HG02840 (cell line): ENCODE measurements at regions not wholly inside any gene's neighbourhood (a gene's known extent, or its start where the extent isn't known, plus 50 kb on each side); places are given as distances from the start of the nearest gene placed in this dataset.

Experiments used
- ATAC-seq: cut with Tn5 transposase; IDR thresholded peaks from one replicate; pipeline ENCODE4 v1.9.1; 2021; ENCODE audit warnings: mild to moderate bottlenecking, moderate library complexity, moderate number of reproducible peaks; ENCODE audit not compliant: unreplicated experiment, low FRiP score

DNA sequence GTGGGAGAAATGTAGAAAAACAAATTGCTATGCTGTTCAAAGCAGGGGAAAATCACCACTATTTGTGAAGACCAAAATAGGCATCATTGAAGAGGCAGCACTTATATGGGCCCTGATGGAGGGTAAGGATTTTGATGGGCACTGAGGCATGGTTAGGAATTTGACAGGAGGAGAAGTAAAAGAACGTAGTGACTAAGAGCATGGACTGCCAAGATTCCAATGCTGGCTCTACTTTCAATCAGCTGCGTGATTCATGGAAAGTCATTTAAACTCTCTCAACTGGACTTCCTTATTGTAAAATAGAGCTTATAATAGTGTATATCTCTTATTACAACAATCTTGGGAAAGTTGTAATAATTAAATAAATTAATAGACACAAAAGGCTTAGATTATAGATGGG lies 267.7 kb upstream of the G2E3 start:
- ATAC-seq = no peak

DNA sequence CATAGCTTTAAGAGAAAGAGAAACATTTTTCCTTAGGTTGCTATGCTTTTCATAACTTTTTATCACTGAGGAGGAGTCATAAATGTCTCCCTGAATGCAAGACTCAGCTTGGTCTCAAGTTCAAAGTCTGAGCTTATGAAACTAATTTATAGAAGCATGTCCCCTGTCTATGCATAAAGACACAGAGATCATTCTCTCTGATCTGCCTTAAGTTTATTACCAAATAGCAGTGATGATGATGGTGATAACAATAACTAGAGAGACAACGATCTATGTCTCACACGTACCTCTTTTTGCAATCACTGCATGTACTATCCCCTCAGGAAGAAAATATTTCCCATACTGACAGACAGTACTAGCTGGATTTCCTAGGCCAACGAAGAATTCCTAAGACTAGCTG lies 266.4 kb upstream of the G2E3 start:
- ATAC-seq = no peak

DNA sequence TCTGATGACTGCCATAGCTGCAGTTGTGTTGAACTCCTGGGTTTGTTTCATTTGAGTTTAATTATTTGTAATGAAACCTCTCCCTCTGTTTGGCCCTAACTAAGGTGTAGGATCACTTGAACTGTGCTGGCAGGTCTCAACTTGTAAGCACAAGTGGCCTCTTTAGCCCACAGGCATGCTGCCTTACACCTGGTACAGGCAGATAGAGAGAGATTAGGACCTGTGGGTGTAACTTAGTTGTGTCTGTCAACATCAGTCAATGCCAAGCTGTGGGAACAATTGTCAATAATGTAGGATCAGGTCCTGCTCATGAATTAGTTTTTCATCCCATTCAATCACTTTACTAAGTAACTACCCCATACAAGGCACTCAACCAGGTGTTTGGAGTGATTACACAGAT lies 263.0 kb upstream of the G2E3 start:
- ATAC-seq = no peak

DNA sequence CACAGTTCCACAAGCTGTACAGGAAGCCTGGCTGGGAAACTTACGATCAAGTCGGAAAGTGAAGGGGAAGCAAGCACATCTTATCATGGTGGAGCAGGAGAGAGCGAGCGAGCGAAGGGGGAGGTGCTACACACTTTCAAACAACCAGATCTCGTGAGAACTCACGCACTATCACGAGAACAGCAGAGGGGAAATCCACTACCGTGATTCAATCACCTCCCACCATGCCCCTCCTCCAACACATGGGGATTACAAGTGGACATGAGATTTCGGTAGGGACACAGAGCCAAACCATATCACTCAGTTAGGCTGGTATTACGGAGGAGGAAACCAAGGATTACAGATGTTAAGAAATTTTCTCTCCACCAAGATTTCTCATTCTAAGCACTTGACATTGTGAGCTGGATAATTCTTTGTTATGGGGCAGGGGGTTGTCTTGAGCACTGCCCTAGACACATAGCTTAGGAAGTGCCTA lies 262.0 kb upstream of the G2E3 start:
- no peak for ATAC-seq

DNA sequence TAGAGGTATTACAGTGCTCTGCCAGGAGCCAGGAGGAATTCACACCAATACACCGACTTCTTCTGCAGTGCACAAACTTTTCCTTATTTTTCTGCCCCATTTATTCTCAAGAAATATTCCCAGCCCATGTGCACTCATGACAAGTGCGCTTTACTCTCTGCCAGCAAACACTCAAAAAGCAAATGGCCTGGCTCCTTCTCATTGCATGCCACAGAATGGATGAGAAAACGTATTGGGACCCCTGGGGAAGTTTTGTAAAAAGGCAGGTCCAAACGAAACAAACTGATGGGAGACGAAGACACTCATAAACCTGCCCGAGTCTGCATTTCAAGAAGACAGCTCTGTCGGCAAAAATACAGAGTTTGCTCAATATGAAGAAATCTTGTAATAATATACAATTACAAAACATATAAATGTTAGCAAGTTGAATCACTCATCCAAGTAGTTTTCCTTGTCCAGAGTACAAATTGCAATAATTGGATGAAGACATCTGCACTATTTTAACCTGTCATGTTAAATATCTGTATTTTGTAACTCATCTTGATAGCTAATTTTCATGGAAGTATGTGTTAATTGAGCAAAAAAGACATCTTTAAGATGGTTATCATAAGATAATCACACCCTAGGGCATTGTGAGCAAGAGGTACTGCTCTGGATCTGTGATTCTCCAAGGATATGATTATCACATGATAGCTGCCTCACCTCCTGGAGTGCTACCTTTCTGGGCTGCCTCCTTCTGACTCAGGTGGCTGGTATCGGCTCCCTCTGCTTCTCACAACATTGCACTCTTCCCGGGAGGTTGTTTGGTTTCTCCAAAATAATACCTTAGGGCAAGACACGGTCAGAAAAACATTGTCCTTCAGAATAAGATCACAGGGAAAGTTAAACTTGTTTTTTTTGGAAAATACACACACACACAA lies 260.8 kb upstream of the G2E3 start:
- no peak for ATAC-seq

DNA sequence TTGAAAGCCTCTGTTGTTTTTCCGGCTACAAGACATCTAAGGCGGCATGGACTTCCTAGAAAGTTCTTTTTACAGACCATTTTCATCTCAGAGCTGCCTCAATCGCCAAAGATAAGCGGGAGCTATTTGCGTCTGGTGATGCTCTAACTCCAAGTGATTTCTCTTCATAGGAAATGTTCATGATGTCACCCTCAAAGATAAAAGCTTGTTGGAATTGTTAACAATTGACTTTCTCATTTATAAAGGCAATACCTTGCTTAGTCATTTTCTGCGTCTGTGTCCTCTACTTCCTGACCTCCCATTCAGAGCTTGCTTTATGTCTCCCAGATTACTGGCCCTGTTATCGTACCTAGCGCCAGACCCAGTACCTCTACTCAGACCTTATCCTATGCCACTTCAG lies 259.0 kb upstream of the G2E3 start:
- ATAC-seq = no peak

DNA sequence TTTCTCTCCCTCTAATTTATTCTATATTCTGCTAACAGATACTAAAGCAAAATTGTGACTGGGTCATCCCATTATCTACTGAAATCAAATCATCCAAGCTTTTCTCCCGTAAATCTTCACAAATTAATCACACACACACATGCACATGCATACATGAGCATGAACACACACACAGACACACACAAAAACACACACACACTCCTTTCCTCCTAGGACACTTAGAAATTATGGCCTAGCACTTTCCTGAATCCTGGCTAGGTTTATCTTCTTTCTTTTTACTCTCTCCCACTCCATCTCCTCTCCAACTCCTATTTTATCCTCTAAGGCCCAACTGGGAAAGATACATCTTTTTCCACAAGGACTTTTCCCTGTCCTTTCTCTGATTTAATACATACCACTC lies 255.6 kb upstream of the G2E3 start:
- ATAC-seq = no peak

DNA sequence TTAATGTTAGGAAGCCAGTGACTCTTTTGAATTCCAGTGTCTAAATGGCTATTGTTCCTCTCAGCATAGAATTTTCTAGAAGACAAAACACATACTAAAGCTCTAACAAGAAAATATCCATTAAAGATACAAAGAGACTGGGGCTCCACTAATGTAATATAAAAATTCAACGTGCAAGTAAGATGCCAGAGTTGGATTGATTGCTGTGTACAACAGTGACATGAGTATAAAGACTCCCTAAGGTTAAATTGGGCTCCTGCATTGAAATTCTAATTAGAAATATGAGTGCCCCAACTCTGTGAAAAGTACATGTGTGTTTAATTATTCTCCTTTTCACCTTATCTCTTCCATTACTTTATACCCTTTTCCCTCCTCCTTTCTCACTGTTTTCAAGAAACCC lies 253.6 kb upstream of the G2E3 start:
- no peak for ATAC-seq

DNA sequence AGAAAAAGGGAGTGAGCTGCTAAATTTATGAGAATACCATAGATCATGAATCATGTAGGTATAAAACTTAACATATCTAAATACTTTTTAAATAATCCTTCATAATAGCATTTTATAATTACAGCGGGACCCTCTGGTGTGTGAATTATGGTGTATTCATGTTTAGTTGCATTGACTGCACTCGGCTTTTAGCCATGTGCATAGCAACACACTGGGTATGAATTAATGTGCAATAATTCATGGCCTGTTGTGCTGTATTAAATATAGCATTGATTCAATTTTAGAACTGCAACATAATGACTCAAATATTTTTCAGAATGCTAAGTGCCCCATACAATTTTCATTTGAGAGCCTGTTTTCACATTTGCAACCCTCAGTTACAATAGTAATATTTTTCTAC lies 249.6 kb upstream of the G2E3 start:
- no peak for ATAC-seq

DNA sequence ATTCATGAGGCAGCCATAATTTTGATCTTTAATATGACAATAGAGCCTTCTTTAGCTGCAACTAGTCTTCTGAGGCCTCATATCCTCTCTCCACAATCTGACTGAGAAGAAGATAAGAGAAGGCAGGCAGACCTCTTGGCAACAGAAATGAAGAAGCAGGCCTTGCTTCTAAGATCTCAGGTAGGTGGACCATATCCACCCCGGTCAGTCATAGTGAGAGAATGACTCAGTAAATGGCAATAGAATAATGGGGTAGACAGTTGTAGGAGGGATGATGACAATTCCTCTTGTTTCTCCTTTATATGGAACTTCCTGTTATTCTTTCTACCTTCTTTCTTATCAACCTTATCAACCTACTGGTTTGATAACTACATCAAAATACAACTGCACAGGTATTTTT lies 246.7 kb upstream of the G2E3 start:
- ATAC-seq = no peak

DNA sequence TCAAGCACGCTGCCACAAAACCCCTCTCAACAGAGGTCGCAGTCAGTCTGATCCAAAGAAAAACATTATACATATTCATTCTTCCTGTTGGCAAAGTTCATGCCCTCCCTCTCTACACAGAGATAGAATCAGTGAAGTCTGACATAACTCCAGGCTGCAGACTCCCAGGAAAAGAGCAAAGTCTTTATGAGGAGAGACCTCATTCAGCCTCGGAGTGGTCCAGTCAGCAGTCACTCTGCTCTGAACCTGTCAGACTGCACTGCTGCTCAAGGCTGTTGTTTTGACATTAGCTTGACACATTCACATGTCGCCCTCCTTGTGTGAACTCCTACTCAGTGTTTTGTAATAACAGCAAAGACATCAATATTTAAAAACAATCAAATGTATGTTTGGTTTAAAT lies 241.2 kb upstream of the G2E3 start:
- no peak for ATAC-seq

DNA sequence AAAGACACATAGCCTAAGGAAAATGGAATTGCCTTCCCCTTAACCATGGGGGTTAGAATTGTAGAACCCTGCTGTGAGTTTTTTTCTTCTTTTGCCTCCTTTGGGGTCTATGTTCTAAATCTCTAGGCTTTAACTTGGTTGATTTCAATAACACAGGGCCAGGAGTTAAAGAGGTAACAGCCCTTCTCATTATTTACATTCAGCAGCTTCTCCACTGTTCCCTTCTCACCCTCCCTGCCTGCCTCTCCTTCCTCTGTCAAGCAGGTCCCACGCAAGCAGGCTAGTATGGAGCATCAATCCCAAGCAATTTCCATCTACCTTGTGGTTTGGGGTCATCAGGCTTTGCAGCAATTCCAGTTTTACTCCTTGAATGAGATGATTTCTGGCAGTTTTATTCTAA lies 236.1 kb upstream of the G2E3 start:
- ATAC-seq = no peak

DNA sequence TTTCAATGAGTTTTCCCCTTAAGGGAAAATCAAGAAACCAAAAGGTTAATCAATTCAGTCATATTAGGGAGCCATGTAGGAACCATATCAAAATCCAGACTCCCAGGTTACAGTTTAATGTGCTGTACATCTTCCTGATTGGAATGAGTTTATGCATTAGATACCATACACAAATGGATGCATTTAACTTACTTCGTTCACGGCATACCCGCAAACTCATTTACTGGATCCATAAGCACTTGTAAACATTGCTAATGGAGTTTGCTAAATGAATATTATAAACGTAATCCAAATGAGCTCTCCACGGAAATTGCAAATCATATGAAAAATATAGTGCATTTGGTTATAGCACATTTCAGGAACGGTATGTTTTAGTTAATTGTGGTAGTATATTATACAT lies 228.9 kb upstream of the G2E3 start:
- no peak for ATAC-seq

DNA sequence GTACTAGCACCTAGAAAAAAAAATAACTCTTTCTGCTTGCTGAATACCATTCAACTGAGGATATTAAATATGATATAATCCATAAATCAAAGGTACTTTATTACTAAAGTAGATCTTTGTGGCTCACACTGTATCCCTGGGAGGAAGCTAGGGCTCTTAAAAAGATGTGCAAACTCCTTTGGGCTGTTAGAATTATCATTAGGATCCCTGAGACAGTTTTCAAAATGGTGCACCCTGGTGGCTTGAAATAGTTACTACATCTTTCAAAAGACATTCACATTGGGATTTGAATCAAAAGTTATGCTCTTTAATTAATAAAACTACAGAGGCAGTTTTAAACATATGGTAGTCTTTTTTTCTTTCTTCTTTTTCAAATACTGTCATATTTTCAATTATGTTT lies 228.5 kb upstream of the G2E3 start:
- ATAC-seq = no peak

DNA sequence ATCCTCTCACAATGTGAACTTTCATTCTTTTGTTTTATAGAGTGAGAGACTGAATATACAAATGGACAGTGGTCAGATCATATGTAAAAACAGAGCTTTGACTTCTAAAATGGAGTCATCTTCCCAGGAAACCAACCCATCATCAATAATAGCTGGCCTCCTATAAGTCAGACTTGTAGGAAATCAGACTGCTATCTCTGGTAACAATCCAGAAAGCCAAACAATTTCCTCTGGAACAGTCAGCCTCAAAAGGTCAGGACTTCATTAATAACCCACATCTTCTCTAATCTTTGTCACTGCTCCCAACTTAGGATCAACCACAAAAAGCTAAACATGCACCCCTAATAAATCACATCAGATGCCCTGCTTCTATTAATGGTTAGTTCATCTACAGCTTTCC lies 227.9 kb upstream of the G2E3 start:
- ATAC-seq = no peak

DNA sequence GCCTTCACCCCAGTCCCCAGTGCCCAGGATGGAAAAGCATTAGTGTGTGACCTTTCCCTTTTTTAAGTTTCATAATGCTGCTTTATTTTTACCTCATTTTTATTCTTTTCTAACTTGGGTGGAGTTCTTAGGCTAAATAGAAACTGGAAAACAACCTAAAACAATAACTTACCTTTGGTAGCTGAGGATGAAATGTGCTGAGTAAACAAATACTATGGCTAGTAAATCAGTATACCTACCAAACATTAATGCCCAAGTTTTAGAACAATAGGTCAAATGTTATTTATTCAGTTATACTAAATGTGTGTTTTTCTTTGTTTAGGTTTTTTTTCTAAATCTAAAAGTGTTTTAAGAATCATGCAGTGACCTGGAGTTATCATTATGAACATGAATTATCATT lies 226.6 kb upstream of the G2E3 start:
- ATAC-seq = no peak

DNA sequence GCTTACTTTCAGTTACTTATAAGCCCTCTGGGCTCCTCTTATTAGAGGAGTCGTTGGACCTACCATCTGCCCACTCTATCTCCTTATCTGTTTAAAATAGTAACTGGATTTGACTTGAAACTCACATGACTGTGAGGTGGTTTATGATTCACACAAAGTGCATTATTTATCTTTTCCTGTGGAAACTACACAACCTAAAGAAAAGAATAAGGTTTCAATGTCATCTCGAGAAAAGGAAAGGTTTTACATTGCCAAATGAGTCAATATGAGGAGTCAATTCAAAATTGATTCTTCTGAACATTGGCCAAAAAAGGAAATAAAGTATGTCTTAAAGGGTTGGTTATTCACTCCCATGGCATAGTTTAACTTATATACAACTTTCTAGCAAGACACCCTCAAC lies 225.0 kb upstream of the G2E3 start:
- ATAC-seq = no peak

DNA sequence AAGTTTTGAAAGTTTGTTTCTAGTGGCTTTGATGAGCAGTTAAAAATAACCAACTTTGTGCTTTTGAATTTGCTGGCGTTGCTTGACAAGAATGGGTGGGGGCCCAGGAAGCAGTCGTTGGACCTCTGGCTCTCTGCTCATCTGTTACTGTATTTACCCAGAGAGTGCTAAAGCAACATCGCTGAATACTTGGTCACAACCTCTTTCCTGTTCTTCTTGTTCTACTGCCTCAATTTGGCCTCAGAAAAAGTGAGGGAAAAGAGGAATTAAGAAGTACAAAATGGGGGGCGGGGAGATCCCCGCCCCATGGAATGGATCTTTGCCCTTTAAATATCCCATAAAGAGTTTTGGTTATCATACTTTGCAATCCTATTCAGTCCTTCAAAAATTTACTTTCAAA lies 221.5 kb upstream of the G2E3 start:
- no peak for ATAC-seq

DNA sequence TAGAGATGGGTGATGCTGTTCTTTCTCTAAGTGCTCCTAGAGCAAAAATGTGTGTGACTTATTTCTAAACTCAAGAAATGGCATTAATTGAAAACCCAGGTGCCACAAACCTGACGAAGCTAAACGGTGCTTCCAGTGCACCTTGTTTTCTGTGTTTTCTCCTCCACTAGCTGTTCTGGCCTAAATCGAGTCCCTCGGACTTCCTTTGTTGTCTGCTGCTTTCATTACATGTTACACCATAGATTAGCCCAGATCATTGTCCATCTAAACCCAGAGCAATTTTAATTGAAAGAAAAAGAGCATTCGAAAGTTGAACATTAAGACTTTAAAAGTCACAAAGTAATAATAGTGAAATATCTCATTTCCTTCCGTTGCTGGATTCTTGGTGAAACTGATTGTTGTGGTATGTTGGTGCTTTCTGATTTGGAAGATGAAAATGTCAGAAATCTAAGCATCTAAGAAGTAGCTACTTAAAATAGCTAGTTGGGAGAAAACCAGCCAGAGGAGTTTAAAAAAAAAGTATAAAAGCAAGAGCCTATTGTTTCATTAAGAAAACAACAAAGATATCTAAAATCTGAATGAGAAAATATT lies 219.6 kb upstream of the G2E3 start:
- ATAC-seq = no peak

DNA sequence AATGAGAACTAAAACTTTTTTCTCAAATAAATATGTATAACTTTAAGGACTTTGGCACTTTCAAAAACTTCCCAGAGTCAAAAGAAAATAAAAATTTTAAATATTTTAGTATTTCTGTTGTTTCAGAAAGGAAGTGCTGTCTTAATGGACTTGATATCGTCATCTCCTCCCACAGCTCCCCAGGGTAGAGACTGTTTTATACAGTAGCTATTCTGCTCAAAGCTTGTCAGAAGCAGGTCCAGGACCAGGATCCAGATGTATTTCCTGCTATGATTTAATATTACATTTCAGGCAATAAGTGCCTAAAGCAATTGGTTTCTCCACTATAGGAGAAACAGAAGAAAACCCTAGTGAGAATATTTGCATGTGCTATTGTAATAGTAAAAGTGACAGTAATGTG lies 218.5 kb upstream of the G2E3 start:
- ATAC-seq = no peak

DNA sequence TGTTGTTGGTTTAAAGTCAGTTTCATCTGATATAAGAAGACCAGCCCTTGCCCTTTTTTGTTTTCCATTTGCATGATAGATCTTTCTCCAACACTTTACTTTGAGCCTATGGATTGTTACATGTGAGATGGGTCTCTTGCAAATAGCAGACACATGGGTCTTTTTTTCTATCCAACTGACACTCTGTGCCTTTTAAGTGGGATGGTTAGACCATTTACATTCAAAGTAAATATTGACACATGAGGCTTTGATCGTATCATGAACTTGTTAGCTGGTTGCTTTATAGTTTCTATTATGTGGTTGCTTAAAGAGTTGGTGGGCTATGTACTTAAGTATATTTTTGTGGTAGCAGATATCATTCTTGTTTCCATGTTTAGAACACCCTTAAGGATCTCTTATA lies 213.4 kb upstream of the G2E3 start:
- no peak for ATAC-seq

DNA sequence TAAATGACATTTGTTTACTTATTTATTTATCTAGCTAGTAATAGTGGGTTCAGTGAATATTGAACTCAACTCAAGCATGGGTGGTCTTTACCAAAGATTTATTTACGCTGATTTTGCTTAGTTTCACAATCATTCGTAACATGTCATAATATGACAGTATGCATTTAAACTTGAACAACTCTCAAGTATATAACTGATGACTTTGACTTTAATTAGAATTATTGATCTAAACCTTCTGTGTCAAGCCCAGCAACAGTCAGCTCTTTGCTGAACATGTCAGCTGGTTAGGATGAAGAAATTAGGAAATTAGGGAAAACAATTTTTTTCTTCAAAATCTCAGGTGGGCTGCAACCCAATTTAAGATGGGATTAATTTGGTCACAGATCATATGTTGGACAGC lies 210.5 kb upstream of the G2E3 start:
- no peak for ATAC-seq
